ENCODE measurements at regions not wholly inside any gene's neighbourhood (a gene's known extent, or its start where the extent isn't known, plus 50 kb on each side); places are given as distances from the start of the nearest gene placed in this dataset.
A peak's percentile ranks its signal among the peaks of the same experiment; 100 is the strongest.

GRCh38 chr13:105925496-105925895 is 610.0 kb downstream of the EFNB2 start:
- Histone ChIP-seq H3K27me3 (ENCODE audit: insufficient read depth, poor library complexity, severe bottlenecking) (no peaks in the 10 kb centered on the region), H3K36me3 (ENCODE audit: low read depth) (no peaks in the 10 kb centered on the region), H3K27ac (ENCODE audit: poor library complexity, severe bottlenecking) (peak overlapping the region; percentile 65), H3K9me3 (ENCODE audit: severe bottlenecking) (no peaks in the 10 kb centered on the region), H3K4me1 (ENCODE audit: insufficient read depth, poor library complexity, severe bottlenecking) (peaks cover 24% of the 10 kb centered on the region), H3K4me3 (ENCODE audit: severe bottlenecking) (no peak overlapping the region)
- DNase-seq (ENCODE audit: low spot score) = no peak
- peak; percentile 95 for ATAC-seq (ENCODE audit: low read depth)
- TF ChIP-seq CTCF (IDR thresholded peaks at IDR 0.05; ENCODE audit: poor library complexity, severe bottlenecking) = no peak

GRCh38 chr13:105921711-105922110 is 613.8 kb downstream of the EFNB2 start:
- H3K27ac ChIP-seq (ENCODE audit: poor library complexity, severe bottlenecking) = no peak overlapping the region
- no peaks in the 10 kb centered on the region for H3K27me3 ChIP-seq (ENCODE audit: insufficient read depth, poor library complexity, severe bottlenecking)
- TF ChIP-seq CTCF (IDR thresholded peaks at IDR 0.05; ENCODE audit: poor library complexity, severe bottlenecking) = no peak
- H3K4me1 ChIP-seq (ENCODE audit: insufficient read depth, poor library complexity, severe bottlenecking) = peaks cover 40% of the 10 kb centered on the region
- no peaks in the 10 kb centered on the region for H3K9me3 ChIP-seq (ENCODE audit: severe bottlenecking)
- no peak overlapping the region for H3K4me3 ChIP-seq (ENCODE audit: severe bottlenecking)
- no peak for ATAC-seq (ENCODE audit: low read depth)
- DNase-seq (ENCODE audit: low spot score) = no peak
- H3K36me3 ChIP-seq (ENCODE audit: low read depth) = no peaks in the 10 kb centered on the region

- H3K27ac ChIP-seq (ENCODE audit: poor library complexity, severe bottlenecking) = peak overlapping the region; percentile 66
These were observed 615.1 kb downstream of the EFNB2 start for GRCh38 chr13:105920370-105920769.

GRCh38 chr13:105918842-105919741 is 616.4 kb downstream of the EFNB2 start:
- Histone ChIP-seq H3K4me1 (ENCODE audit: insufficient read depth, poor library complexity, severe bottlenecking) (peaks cover 23% of the 10 kb centered on the region), H3K27me3 (ENCODE audit: insufficient read depth, poor library complexity, severe bottlenecking) (no peaks in the 10 kb centered on the region), H3K27ac (ENCODE audit: poor library complexity, severe bottlenecking) (peak overlapping the region; percentile 66), H3K4me3 (ENCODE audit: severe bottlenecking) (no peak overlapping the region), H3K36me3 (ENCODE audit: low read depth) (no peaks in the 10 kb centered on the region), H3K9me3 (ENCODE audit: severe bottlenecking) (no peaks in the 10 kb centered on the region)
- no peak for TF ChIP-seq CTCF (IDR thresholded peaks at IDR 0.05; ENCODE audit: poor library complexity, severe bottlenecking)
- ATAC-seq (ENCODE audit: low read depth) (peak; percentile 92), DNase-seq (ENCODE audit: low spot score) (peak; percentile 77)

More at GRCh38 chr13:105920370-105920769, 615.1 kb downstream of the EFNB2 start:
- peaks cover 29% of the 10 kb centered on the region for H3K4me1 ChIP-seq (ENCODE audit: insufficient read depth, poor library complexity, severe bottlenecking)
- no peak overlapping the region for H3K4me3 ChIP-seq (ENCODE audit: severe bottlenecking)
- no peaks in the 10 kb centered on the region for H3K36me3 ChIP-seq (ENCODE audit: low read depth)
- no peaks in the 10 kb centered on the region for H3K27me3 ChIP-seq (ENCODE audit: insufficient read depth, poor library complexity, severe bottlenecking)
- DNase-seq (ENCODE audit: low spot score) = no peak
- H3K9me3 ChIP-seq (ENCODE audit: severe bottlenecking) = no peaks in the 10 kb centered on the region
- ATAC-seq (ENCODE audit: low read depth) = peak; percentile 67
- TF ChIP-seq CTCF (IDR thresholded peaks at IDR 0.05; ENCODE audit: poor library complexity, severe bottlenecking) = no peak

Data from RWPE2 (cell line).